NCI-H187 (cell line): ENCODE measurements at regions not wholly inside any gene's neighbourhood (a gene's known extent, or its start where the extent isn't known, plus 50 kb on each side); places are given as distances from the start of the nearest gene placed in this dataset.

Experiments
- DNase-seq, 2 experiments: peaks; one replicate each; lab custom pipeline; 2025; lab: John Stamatoyannopoulos, UW

DNA sequence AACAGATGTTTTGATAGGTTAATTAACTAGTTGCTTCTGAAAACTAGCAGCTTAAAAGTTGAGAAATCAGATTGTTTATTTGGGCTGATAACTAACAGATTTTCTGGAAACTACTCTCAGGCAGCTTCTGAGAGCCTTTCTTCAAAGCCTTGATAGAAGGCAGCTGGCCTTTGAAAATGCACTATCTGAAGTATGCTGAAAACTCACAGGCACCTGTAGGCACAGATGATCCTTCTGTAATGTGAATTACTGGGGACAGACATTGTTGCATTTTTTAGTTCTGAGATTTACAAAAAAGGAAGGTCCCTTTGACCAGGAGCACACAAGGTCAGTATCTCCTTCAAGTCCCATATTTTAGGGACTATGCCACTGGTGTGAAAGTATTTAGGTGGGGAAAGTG is 460.8 kb upstream of the CNTN5 start:
- DNase-seq = no peak

DNA sequence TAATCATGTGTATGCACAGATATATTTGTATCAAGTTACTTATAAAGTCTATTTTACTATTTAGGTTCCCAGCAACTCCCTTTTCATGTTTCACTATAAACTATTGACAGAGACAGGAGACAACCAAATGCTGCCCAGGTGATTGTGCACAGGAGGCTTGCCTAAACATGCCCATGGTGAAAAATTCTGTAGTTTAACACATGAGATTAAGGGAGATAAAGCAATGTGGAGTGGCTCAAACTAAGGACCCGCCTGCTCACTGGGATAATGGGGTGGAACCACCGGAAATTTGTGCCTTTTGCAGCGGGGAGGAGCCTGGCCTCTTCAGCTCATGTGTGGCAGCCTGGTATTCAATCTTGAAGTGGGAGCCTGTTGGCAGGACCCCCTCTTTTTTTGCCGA is 459.5 kb upstream of the CNTN5 start:
- no peak for DNase-seq

DNA sequence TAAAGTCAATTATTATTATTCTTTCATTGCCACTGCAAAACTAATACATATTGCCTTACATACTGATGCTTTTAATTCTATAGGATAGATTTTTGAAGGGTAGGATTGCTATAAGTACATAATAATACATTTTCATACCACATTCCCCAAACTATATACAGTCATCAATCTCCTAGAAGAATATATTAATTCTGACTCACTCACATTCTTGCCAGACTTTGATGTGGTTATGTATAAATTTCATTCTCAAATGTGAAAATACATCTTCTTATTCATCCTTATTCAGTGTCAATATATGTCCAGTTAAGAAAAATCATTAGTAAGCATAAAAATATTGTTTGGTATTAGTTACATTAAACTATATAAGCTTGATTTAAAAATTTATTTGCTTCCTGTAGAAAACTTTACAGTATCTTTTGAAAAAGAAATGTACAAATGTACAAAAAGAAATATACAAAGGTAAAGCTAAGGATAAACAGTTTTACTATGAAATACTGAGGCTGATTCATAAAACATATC is 458.8 kb upstream of the CNTN5 start:
- no peak for DNase-seq

DNA sequence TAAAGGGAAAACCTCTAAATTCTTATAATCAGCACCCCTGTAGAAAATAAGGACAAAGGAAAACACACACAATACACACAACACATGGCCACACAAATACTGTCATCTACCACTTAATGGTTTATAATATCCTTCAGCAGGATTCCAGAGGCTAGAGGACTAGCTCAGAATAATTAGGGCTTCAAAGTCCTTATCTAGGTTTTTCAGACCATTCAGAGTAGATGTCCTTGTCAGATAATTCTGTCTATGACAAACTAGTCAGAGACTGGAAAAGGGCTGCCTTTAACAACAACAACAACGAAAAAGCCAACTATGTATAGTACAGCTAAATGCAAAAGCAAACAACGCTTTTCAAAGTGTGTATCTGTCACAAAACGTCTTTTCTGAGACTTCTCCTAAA is 456.5 kb upstream of the CNTN5 start:
- no peak for DNase-seq

DNA sequence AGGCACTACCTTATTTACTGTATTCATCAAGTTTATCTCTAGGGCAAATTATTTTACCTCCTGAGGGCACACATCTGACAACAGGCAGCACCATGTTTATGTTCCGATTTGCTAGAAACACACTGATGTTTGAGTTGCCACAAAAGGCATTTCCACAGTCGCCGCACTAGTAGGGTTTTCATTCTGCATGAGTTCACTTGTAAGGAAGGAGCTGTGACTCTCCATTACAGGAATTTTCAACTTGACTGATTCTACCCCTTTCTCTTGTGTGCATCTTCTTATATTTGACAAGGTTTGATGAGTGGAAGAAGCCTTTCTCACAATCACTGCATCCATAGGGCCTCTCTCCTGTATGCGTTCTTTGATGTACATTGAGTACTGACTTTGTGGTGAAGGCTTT is 455.9 kb upstream of the CNTN5 start:
- no peak for DNase-seq

DNA sequence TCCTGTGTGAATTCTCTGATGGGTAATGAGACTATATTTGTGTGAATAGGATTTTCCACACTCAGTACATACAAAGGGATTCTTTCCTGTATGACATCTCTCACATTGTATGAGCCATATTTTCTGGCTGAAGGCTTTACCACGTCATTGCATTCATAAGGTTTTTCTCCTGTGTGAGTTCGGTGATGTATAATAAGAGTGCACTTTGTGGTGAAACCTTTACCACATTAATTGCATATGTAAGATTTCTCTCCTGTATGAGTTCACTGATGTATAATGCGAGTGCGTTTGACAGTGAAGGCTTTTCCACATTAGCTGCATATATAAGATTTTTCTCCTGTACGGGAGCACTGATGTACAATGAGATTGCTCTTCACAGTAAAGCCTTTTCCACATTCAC is 455.4 kb upstream of the CNTN5 start:
- DNase-seq = no peak

DNA sequence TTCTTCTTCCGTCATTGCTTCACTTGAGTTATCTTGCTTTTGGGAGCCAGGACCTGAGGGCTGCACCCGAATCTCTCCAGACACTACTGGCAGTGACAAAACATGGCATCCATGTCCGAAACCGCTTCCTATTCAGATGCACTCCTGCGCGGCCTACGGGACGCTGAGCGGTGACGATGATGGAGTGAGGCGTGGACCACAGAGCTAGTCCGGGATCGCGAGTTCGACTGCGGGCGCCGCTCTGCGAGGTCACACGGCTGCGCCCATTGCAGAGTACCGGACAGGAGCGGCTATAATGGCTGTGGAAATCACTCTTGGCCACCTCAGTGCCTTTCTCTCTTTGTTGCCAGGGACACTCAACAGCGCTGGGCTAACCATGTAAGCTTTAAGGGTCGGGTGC is 453.8 kb upstream of the CNTN5 start:
- no peak for DNase-seq

DNA sequence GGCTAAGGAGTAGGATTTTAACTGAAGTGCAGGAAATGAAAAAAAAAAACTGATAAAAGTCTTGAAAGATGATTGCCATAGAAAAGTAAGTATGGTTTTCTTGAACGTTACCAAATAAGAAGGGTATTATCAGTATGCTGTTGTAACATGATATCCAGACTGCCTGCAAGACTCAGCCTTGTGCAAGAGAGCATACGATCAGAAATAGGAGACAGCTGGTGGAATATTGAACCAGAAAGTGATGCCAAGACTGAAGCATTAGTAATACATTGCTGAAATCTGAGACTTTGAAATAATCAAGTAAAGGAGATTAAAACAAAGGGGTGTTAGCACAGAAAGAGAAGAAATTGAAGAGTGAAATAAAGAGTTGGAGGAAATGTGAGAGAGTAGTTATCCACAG is 452.7 kb upstream of the CNTN5 start:
- no peak for DNase-seq

DNA sequence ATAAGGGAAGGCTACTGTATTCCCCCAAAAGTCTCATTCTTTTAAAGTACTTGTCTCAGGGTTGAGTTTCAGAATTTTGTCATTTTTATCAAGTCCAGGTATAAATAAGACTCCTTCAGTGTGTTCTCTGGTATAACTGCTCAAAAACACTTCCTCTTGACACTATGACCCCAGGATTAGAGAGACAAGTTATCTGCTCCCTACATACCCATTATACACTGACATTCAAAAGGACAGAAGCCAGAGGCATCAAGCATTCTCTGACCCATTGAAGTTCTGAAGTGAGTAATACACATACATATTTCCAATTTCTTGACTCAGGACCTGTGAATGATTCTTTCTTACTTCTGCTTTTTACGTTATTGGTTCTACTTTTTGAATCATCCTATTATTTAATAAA is 447.8 kb upstream of the CNTN5 start:
- no peak for DNase-seq

DNA sequence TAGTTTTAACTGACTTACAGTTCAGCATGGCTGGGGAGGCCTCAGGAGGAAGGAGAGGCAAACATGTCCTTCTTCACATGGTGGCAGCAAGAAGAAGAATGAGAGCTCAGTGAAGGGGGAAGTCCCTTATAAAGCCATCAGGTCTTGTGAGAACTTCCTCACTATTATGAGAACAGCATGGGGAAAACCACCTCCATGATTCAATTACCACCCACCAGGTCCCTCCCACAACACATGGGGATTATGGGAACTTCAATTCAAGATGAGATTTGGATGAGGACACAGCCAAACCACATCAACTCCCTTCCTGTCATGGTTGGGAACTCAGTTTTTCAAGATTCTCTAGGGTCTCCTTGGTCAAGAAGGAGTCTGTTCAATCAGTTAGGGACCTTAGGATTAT is 432.9 kb upstream of the CNTN5 start:
- DNase-seq = no peak

DNA sequence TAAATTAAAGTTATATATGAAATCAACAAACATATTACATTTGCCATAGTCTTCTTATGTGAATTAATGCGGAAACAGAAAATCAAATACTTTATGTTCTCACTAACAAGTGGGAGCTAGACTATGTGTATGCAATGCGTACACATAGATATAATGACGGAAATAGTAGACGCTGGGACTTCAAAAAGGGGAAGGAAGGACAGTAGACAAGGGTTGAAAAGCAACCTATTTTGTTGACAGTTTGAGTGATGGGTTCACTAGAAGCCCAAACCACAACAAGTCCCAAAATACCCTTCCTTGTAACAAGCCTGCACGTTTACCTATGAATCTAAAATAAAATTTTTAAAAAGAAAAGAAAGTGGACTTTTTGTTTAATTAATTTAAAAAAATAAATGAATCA is 430.8 kb upstream of the CNTN5 start:
- DNase-seq = no peak

DNA sequence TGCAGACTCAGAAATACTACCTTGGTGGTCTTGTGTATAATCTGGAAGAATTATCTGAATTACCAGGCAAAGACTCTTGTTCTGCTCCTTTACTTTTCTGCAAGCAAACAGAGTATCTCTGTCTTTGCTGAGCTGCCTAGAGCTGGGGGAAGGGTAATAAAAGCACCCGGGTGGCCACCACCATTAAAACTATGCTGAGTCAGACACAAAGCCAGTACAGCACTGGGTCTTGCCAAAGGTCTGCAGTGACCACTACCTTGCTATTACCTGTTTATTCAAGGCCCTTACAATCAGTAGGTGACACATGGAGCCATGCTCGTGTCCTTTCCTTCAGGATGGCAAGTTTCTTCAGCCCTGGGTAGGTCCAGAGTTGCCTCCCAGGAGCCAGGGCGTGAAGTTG is 420.6 kb upstream of the CNTN5 start:
- no peak for DNase-seq

DNA sequence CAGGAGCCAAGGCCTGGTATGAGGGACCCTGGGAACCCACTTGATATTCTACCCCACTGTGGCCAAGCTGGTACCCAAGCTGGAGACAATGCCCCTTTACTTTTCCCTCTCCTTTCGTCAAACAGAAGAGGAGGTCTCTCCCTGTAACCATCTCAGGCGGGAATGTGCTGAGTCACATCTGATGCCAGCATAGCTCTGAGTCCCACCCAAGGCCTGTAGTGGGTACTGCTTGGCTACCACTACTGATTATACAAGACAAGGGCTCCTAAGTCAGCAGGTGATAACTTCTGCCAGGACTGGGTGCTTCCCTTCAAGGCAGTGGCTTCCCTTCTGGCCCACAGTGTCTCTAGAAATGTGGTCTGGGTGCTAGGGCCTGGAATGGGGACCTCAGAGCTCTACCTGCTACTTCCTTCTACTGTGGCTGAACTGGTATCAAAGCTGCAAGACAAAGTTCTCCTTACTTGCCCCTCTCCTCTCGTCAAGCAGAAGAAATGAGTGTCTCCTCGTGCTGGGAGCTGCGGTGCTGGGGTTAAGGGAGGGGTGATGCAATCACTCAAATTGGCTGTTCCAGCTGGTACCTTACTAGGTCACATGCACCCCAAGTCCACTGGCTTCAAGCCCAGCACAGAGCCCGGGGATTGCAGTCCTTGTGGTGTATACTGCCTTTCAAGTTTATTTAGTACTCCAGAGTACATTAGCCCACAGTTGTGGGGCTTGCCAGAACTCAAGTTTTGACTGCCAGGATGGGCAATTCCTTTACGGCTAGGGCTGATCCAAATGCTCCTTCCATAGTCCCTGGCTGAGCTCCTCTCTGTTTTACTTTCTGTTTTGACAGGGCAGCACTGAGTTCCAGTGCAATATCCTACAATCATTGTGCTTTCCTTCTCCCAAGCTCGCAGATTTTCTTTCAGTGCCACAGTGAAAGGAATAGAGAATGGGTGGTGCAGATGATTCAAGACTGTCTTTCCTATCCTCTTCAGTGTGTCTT is 419.7 kb upstream of the CNTN5 start:
- no peak for DNase-seq

DNA sequence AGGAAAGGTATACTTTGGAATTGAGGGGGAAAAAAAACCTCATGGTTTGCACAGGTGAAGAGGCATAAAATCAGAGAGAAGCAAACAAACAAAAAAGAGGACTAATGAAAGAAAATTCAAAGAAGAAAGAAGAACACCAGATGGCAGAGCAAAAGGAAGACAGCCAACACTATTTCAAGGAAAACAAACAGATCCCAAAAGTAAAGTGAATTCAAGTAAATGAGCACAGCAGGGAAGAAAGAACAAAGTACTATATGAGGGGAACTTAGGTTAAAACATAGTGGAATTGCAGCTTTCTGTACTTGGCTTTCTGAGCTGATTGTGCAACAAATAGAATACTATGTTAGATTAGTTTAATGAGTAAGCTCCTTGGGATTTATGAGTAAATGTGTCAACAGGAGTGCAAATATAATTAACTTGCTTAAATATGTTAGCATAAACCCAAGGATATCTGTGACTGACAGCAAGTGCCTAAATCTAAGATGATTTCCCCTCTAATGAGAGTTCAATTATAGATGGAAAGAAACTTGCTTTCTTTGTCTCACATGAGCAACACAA is 404.6 kb upstream of the CNTN5 start:
- no peak for DNase-seq

DNA sequence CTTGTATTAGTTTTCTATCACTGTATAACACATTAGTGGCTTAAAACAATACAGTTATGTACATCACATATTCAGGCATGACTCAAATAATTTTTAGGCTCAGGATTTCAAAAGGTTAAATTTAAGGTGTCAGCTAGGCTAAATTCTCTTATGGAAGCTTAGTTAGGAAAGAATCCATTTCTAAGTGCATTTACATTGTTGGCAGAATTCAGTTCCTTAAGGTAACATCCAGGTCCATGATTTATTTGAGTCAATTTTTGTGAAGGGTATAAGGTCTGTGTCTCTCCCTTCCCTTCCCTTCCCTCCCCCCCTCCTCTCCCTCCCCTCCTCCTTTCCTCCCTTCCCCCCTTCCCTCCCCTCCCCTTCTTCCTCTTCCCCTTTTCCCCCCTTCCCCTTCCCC is 399.0 kb upstream of the CNTN5 start:
- no peak for DNase-seq

DNA sequence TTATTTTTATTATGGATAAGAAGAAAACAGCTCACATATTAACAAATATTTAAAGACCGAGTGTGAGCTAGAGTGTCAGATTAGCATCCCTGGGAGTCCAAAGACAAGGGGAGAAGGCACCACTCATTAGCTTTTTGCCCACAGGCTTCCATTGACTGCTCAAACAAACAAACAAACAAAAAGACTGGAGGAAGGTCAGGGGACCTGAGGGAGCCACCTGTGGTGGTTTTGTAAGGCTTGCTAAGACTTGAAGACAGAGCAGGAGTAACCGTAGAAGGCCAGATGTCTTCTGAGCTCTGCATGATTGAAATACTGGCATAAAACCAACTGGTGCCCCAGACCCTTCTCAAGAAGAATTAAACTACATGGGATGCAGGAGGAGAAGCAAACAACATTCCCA is 395.2 kb upstream of the CNTN5 start:
- DNase-seq = no peak

DNA sequence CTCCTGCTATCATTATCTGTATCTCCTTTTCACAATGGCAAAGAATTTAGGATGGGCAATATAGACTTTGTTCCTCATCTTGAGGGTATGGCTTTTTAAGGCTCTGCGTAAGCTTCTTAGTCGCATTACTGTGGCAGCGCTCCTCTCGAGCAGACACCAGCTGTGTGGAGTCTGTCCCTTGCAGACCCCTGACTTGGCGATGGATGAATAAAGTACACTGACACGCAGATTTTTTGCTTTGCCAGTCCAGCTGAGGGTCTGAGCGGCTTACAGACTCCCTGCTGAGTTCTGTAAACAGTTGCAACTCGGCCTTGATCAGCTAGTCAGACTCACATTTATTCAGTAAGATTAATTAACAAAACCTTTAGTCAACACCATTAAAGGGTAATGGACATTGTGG is 390.0 kb upstream of the CNTN5 start:
- DNase-seq = no peak

DNA sequence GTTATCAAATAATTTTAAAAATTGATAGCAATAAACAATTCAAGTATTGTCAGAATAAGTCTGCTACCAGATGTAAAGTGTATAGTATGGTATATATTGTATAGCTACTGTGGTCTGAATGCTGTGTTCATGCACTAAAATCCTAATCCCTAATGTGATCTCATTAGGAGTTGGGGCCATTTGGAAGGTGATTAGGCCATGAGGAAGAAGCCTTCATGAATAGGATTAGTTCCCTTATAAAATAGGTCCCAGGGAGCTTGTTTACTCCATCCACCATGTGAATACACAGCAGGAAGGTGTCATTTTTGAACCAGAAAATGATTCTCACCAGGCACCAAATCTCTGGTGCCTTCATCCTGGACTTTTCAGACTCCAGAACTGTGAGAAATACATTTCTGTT is 363.0 kb upstream of the CNTN5 start:
- DNase-seq = no peak

DNA sequence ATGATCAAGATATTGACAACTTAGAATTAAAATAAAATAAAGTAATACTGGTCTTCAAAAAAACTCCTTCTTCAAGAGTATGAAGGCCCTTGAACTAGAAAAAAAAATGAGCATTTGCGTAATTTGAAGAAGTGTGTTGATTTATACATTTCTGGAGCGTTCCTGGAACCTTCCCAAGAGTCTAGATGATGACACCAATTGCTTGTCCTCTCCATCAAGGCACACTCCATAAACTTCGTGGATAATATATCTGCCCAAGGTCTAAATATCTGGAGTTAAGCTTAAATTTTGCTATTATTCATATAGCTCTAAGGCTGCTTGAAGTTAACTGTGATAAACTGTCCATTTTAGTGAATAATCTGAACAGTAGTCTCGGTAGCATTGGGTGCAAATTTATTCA is 361.3 kb upstream of the CNTN5 start:
- no peak for DNase-seq

DNA sequence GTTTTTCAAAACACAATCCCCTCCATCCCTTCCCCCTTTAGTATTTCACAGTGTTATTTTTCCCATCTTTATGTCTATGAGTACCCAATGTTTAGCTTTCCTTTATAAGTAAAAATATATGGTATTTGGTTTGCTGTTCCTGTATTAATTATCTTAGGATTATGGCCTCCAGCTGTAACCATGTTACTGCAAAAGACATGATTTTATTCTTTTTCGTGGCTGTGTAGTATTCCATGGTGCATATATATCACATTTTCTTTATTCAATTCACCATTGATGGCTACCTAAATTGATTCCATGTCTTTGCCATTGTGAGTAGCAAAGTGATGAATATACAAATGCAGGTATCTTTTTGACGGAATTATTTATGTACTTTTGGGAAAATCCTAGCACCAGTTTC is 346.4 kb upstream of the CNTN5 start:
- no peak for DNase-seq

DNA sequence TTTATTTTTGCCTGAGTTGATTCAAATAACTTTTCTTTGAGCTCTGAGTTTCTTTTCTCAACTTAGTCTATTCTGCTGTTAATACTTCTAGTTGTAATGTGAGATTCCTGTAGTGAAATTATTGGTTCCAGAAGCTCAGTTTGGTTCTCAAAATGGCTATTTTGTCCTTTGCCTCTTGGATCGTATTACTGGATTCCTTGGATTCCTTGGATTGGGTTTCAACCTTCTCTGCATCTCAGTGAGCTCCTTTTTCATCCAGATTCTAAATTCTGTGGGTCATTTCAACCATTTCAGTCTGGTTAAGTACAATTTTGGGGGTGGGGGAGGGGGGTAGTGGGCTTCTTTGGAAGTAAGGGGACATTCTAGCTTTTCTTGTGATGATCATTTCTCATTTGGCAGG is 341.1 kb upstream of the CNTN5 start:
- no peak for DNase-seq

DNA sequence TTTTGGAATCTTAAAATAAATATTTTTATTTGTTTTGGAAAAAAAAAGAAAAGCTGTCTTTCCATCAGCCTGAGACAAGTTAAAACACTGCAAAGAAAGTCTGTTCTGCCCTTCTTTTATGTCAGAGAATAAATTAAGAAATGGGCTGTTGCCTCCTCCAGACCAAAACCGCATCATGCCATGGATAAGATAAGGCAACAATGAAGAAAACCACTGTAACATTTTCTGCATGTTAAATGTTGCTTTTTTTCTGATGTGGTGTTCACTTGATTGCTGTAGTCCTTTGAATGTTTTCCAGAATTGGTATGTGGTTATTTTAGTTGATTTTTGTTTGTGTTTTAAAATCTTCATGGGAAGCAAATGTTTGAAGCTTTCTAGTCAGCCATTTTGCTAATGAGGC is 319.2 kb upstream of the CNTN5 start:
- no peak for DNase-seq

DNA sequence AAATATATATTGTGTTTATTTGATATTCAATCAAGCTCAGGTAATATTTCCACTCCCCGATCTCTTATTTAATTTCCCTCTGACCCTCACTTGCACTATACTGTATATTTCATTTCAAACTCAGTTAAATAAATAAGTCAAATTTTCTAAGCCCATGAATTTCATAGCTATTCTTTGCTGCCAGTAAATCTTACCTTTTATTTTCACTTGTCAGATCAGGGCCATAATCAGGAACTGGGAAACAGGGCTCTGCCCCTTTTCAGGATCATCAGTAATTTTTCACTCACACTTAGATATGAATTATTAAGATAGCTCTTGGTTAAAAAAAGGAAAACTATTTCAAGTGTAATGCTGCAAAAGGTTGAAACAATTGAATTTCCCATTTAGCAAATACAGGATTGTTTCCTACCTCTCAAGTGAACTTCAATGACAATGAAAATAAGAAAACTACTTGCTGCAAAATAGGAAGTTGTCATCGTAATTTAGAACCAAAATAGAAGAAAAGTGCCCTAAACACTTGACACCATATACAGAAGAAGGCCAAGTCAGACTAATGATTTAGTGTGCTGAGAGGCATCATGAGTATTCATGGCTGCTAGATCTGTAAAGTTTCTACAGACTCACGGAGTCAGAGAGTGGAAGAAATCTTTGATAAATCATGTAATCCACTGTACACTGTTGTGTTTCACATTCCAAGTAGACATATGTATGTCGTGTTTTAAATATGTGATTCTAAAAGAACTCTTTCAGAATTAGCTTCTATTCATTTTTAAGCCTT is 316.8 kb upstream of the CNTN5 start:
- DNase-seq = no peak
